ENCODE measurements at regions not wholly inside any gene's neighbourhood (a gene's known extent, or its start where the extent isn't known, plus 50 kb on each side); places are given as distances from the start of the nearest gene placed in this dataset.

- DNase-seq (ENCODE audit: low read depth in 2 of 2): no peak
These were observed 99.4 kb upstream of the GHITM start for GRCh38 chr10:84039957-84040356.

GRCh38 chr10:84047258-84048010 is 91.9 kb upstream of the GHITM start:
- no peak for DNase-seq (ENCODE audit: low read depth in 2 of 2)

- DNase-seq (ENCODE audit: low read depth in 2 of 2): no peak
These were observed 89.7 kb upstream of the GHITM start for GRCh38 chr10:84049645-84050011.

- DNase-seq (ENCODE audit: low read depth in 2 of 2): no peak
These were observed 85.7 kb upstream of the GHITM start for GRCh38 chr10:84053626-84054025.

GRCh38 chr10:84054743-84055142 is 84.6 kb upstream of the GHITM start:
- no peak for DNase-seq (ENCODE audit: low read depth in 2 of 2)

- DNase-seq (ENCODE audit: low read depth in 2 of 2): no peak
These were observed 79.8 kb upstream of the GHITM start for GRCh38 chr10:84059526-84059925.

GRCh38 chr10:84063440-84063839 is 75.9 kb upstream of the GHITM start:
- no peak for DNase-seq (ENCODE audit: low read depth in 2 of 2)

GRCh38 chr10:84065804-84066601 is 73.3 kb upstream of the GHITM start:
- DNase-seq (ENCODE audit: low read depth in 2 of 2): no peak

- DNase-seq (ENCODE audit: low read depth in 2 of 2): no peak
These were observed 64.8 kb upstream of the GHITM start for GRCh38 chr10:84074521-84074920.

GRCh38 chr10:84075226-84076046 is 63.9 kb upstream of the GHITM start:
- no peak for DNase-seq (ENCODE audit: low read depth in 2 of 2)

- no peak for DNase-seq (ENCODE audit: low read depth in 2 of 2)
These were observed 63.3 kb upstream of the GHITM start for GRCh38 chr10:84076047-84076388.

GRCh38 chr10:84076540-84077195 is 62.6 kb upstream of the GHITM start:
- no peak for DNase-seq (ENCODE audit: low read depth in 2 of 2)

- no peak for DNase-seq (ENCODE audit: low read depth in 2 of 2)
These were observed 61.5 kb upstream of the GHITM start for GRCh38 chr10:84077768-84078167.

- DNase-seq (ENCODE audit: low read depth in 2 of 2): no peak
These were observed 60.5 kb upstream of the GHITM start for GRCh38 chr10:84078771-84079170.

- DNase-seq (ENCODE audit: low read depth in 2 of 2): no peak
These were observed 55.0 kb upstream of the GHITM start for GRCh38 chr10:84084342-84084741.

GRCh38 chr10:84087202-84087601 is 52.1 kb upstream of the GHITM start:
- no peak for DNase-seq (ENCODE audit: low read depth in 2 of 2)

GRCh38 chr10:84088626-84089025 is 50.7 kb upstream of the GHITM start:
- no peak for DNase-seq (ENCODE audit: low read depth in 2 of 2)

- DNase-seq (ENCODE audit: low read depth in 2 of 2): no peak
These were observed 50.1 kb upstream of the GHITM start for GRCh38 chr10:84089162-84089561.
